SK-N-SH treated with all-trans-retinoic acid at 6 μM for 48 hours (cell line): ENCODE measurements at regions not wholly inside any gene's neighbourhood (a gene's known extent, or its start where the extent isn't known, plus 50 kb on each side); places are given as distances from the start of the nearest gene placed in this dataset.

Source experiments
- ATAC-seq: fragments of 200-7000 bp; cut with Tn5 transposase; 3 replicates; pipeline ENCODE4 v1.9.1; 2020; ENCODE audit warnings: mild to moderate bottlenecking, moderate library complexity
- CSDC2 ChIP-seq: fragments of 250-450 bp; sonication (Bioruptor Pico); IDR thresholded peaks from 2 replicates; pipeline ENCODE4 v1.5.0; 2020; ENCODE audit warnings: mild to moderate bottlenecking, moderate library complexity
- ESRRG ChIP-seq: fragments of 250-450 bp; sonication (Bioruptor Pico); IDR thresholded peaks from 2 replicates; pipeline ENCODE4 v1.6.1; 2021; ENCODE audit warnings: mild to moderate bottlenecking
- GLIS3 ChIP-seq: fragments of 250-450 bp; sonication (Bioruptor Pico); IDR thresholded peaks from 2 replicates; pipeline ENCODE4 v1.5.0; 2020; ENCODE audit warnings: mild to moderate bottlenecking, moderate library complexity
- OSR1 ChIP-seq: fragments of 250-450 bp; sonication (Bioruptor Pico); IDR thresholded peaks from 2 replicates; pipeline ENCODE4 v1.8.0; 2022; ENCODE audit warnings: moderate library complexity, mild to moderate bottlenecking, inconsistent platforms
- PPARA ChIP-seq: fragments of 250-450 bp; sonication (Bioruptor Pico); IDR thresholded peaks from 2 replicates; pipeline ENCODE4 v1.5.0; 2020; ENCODE audit warnings: mild to moderate bottlenecking, borderline replicate concordance
- RARB ChIP-seq: fragments of 250-450 bp; sonication (Bioruptor Pico); IDR thresholded peaks from 2 replicates; pipeline ENCODE4 v1.8.0; 2021; ENCODE audit warnings: mild to moderate bottlenecking, moderate library complexity
- SNAI2 ChIP-seq: fragments of 250-450 bp; sonication (Bioruptor Pico); IDR thresholded peaks from 2 replicates; pipeline ENCODE4 v1.5.0; 2020; ENCODE audit warnings: mild to moderate bottlenecking, moderate library complexity
- TCF4 ChIP-seq: fragments of 250-450 bp; sonication (Bioruptor Pico); IDR thresholded peaks from 2 replicates; pipeline ENCODE4 v1.8.0; 2021; ENCODE audit warnings: mild to moderate bottlenecking, moderate library complexity, borderline replicate concordance
- TOX ChIP-seq: fragments of 250-450 bp; sonication (Bioruptor Pico); IDR thresholded peaks from 2 replicates; pipeline ENCODE4 v1.8.0; 2021; ENCODE audit warnings: mild to moderate bottlenecking, moderate library complexity, borderline replicate concordance
- ZC3H10 ChIP-seq: fragments of 250-450 bp; sonication (Bioruptor Pico); IDR thresholded peaks from 2 replicates; pipeline ENCODE4 v1.5.1; 2021; ENCODE audit warnings: mild to moderate bottlenecking, moderate library complexity
- ZFP3 ChIP-seq: fragments of 250-450 bp; sonication (Bioruptor Pico); IDR thresholded peaks from 2 replicates; pipeline ENCODE4 v1.5.0; 2020; ENCODE audit warnings: mild to moderate bottlenecking, moderate library complexity
- ZFP30 ChIP-seq: fragments of 450-650 bp; formaldehyde crosslinking; IDR thresholded peaks from 2 replicates; pipeline ENCODE4 v1.5.0; 2022; ENCODE audit warnings: mild to moderate bottlenecking, moderate library complexity
- ZNF565 ChIP-seq: fragments of 450-650 bp; formaldehyde crosslinking; conservative IDR thresholded peaks from 2 replicates; pipeline ENCODE4 v1.5.0; 2020; ENCODE audit warnings: low read depth, mild to moderate bottlenecking, moderate library complexity
- ZNF70 ChIP-seq: fragments of 450-650 bp; formaldehyde crosslinking; IDR thresholded peaks from 2 replicates; pipeline ENCODE4 v1.5.0; 2020; ENCODE audit warnings: mild to moderate bottlenecking, moderate library complexity
- ZNF8 ChIP-seq: fragments of 450-650 bp; formaldehyde crosslinking; IDR thresholded peaks from 2 replicates; pipeline ENCODE4 v1.5.0; 2020; ENCODE audit warnings: mild to moderate bottlenecking, moderate library complexity
- TF ChIP-seq, protein P1 (sequence below): fragments of 250-450 bp; sonication (Bioruptor Pico); IDR thresholded peaks from 2 replicates; pipeline ENCODE4 v1.5.1; 2020; ENCODE audit warnings: low read depth, mild to moderate bottlenecking, moderate library complexity
- TF ChIP-seq, protein P2 (sequence below): fragments of 250-450 bp; sonication (Bioruptor Pico); IDR thresholded peaks from 2 replicates; pipeline ENCODE4 v1.8.0; 2021; ENCODE audit warnings: low read depth, mild to moderate bottlenecking, moderate library complexity, borderline replicate concordance
- TF ChIP-seq, protein P3 (sequence below): fragments of 250-450 bp; sonication (Bioruptor Pico); IDR thresholded peaks from 2 replicates; pipeline ENCODE4 v1.5.1; 2021; ENCODE audit warnings: mild to moderate bottlenecking, moderate library complexity
- TF ChIP-seq, protein P4 (sequence below): fragments of 250-450 bp; sonication (Bioruptor Pico); IDR thresholded peaks from 2 replicates; pipeline ENCODE4 v1.8.0; 2020; ENCODE audit warnings: mild to moderate bottlenecking, moderate library complexity, borderline replicate concordance

DNA sequence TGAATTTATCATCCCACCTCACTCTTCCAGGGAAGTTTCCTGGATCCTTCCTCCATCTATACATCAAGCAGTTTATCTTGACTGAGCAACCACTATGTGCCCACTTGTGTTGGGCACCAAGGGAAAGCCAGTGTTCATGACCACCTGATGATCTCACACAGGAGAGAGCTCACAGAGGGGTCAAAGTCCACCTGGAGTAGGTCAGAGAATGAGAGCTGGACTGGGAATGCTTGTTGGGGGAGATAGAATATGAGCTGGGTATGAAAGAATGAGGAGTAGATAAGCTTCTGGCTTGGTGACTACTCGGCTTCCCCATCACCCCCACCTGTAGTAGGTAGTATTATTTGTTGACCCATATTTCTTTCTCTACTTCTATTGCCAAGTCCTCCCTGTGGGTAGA is 72.2 kb upstream of the CYRIA start:
- ATAC-seq: no peak
- TF ChIP-seq, protein P1, sequence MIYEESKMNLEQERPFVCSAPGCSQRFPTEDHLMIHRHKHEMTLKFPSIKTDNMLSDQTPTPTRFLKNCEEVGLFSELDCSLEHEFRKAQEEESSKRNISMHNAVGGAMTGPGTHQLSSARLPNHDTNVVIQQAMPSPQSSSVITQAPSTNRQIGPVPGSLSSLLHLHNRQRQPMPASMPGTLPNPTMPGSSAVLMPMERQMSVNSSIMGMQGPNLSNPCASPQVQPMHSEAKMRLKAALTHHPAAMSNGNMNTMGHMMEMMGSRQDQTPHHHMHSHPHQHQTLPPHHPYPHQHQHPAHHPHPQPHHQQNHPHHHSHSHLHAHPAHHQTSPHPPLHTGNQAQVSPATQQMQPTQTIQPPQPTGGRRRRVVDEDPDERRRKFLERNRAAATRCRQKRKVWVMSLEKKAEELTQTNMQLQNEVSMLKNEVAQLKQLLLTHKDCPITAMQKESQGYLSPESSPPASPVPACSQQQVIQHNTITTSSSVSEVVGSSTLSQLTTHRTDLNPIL (CRISPR knock-in tag): no peak
- TF ChIP-seq OSR1 (no peak), ZNF565 (CRISPR knock-in tag) (no peak), TOX (no peak), GLIS3 (CRISPR knock-in tag) (no peak), ZFP3 (CRISPR knock-in tag) (no peak), ZNF8 (no peak)
- TF ChIP-seq, protein P2, sequence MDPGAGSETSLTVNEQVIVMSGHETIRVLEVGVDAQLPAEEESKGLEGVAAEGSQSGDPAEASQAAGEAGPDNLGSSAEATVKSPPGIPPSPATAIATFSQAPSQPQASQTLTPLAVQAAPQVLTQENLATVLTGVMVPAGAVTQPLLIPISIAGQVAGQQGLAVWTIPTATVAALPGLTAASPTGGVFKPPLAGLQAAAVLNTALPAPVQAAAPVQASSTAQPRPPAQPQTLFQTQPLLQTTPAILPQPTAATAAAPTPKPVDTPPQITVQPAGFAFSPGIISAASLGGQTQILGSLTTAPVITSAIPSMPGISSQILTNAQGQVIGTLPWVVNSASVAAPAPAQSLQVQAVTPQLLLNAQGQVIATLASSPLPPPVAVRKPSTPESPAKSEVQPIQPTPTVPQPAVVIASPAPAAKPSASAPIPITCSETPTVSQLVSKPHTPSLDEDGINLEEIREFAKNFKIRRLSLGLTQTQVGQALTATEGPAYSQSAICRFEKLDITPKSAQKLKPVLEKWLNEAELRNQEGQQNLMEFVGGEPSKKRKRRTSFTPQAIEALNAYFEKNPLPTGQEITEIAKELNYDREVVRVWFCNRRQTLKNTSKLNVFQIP (CRISPR knock-in tag): no peak

DNA sequence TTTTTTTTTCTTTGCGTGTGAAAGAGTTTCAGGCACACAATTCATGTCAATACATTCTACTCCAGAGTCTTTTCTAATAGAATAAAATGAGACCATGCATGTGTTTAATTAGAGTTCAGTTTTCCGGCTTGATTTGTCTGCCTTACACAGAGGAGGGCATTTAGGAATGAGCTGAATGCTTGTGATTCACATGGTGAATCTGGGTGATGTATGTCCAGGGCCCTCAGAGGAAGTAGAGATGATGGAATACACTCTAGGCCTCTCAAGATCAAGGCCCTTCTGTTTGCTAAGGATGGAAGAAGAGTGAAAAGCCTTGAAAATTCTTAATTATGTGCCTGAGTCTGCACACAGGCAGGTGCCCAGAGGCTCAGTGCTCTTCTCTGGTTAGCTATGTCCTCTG is 71.0 kb upstream of the CYRIA start:
- no peak for ATAC-seq
- no peak for TF ChIP-seq ZC3H10 (CRISPR knock-in tag)
- TF ChIP-seq, protein P3, sequence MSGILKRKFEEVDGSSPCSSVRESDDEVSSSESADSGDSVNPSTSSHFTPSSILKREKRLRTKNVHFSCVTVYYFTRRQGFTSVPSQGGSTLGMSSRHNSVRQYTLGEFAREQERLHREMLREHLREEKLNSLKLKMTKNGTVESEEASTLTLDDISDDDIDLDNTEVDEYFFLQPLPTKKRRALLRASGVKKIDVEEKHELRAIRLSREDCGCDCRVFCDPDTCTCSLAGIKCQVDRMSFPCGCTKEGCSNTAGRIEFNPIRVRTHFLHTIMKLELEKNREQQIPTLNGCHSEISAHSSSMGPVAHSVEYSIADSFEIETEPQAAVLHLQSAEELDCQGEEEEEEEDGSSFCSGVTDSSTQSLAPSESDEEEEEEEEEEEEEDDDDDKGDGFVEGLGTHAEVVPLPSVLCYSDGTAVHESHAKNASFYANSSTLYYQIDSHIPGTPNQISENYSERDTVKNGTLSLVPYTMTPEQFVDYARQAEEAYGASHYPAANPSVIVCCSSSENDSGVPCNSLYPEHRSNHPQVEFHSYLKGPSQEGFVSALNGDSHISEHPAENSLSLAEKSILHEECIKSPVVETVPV (CRISPR knock-in tag): no peak
- TF ChIP-seq, protein P2 (CRISPR knock-in tag): no peak
- no peak for TF ChIP-seq TCF4
- no peak for TF ChIP-seq CSDC2 (CRISPR knock-in tag)
- TF ChIP-seq GLIS3 (CRISPR knock-in tag): no peak
- TF ChIP-seq ZNF8: no peak
- no peak for TF ChIP-seq RARB (CRISPR knock-in tag)
- no peak for TF ChIP-seq SNAI2 (CRISPR knock-in tag)
- no peak for TF ChIP-seq TOX
- no peak for TF ChIP-seq OSR1

DNA sequence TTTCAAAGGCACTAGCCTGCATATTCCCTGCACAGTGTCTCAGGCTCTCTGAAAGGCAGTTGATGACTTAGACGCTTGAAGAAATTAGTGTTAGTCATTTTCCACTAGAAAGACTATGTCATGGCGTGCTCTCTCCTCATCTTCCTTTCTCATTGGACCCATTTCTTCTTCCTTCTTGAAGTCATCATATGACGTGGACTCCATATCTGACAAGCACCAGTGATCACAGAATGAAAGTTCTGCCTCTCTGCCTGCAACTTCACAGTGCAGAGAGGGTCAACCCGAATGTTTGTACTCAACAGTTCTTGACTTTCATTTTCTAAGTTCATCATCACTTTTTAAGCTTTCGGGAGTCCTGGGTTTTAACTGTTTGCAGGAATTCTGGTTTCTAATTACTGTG is 63.7 kb upstream of the CYRIA start:
- TF ChIP-seq SNAI2 (CRISPR knock-in tag) (no peak), ESRRG (CRISPR knock-in tag) (no peak), ZC3H10 (CRISPR knock-in tag) (no peak), CSDC2 (CRISPR knock-in tag) (no peak), ZFP30 (CRISPR knock-in tag) (no peak), PPARA (CRISPR knock-in tag) (no peak), ZFP3 (CRISPR knock-in tag) (no peak), ZNF70 (CRISPR knock-in tag) (no peak)
- TF ChIP-seq, protein P2 (CRISPR knock-in tag): no peak
- TF ChIP-seq, protein P1 (CRISPR knock-in tag): no peak
- TF ChIP-seq, protein P4, sequence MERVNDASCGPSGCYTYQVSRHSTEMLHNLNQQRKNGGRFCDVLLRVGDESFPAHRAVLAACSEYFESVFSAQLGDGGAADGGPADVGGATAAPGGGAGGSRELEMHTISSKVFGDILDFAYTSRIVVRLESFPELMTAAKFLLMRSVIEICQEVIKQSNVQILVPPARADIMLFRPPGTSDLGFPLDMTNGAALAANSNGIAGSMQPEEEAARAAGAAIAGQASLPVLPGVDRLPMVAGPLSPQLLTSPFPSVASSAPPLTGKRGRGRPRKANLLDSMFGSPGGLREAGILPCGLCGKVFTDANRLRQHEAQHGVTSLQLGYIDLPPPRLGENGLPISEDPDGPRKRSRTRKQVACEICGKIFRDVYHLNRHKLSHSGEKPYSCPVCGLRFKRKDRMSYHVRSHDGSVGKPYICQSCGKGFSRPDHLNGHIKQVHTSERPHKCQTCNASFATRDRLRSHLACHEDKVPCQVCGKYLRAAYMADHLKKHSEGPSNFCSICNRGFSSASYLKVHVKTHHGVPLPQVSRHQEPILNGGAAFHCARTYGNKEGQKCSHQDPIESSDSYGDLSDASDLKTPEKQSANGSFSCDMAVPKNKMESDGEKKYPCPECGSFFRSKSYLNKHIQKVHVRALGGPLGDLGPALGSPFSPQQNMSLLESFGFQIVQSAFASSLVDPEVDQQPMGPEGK (CRISPR knock-in tag): no peak
- no peak for ATAC-seq
